GM12878 (cell line): ENCODE measurements at regions not wholly inside any gene's neighbourhood (a gene's known extent, or its start where the extent isn't known, plus 50 kb on each side); places are given as distances from the start of the nearest gene placed in this dataset.

ENCODE experiments used
- ATAC-seq: fragments of 200-7000 bp; cut with Tn5 transposase; 3 replicates; pipeline ENCODE4 v1.9.1; 2020; ENCODE audit warnings: mild to moderate bottlenecking, moderate library complexity
- BruUV-seq: library from RNA; stranded (reverse); fragments of 400-500 nt; replicated peaks from 2 replicates; lab custom pipeline; 2021; lab: Mats Ljungman, UMichigan
- CTCF ChIA-PET: fragments of 300-600 bp; sonication (Branson Sonifier 250); formaldehyde crosslinking; extraction: SDS; loops from one replicate; lab custom pipeline; 2021; ENCODE audit warnings: inconsistent platforms; lab: Yijun Ruan, JAX
- POLR2A ChIA-PET: fragments of 350-600 bp; formaldehyde crosslinking; extraction: SDS; loops from one replicate; lab custom pipeline; 2021; ENCODE audit warnings: inconsistent platforms; lab: Charles Lee
- RAD21 ChIA-PET: fragments of 300-600 bp; sonication (Branson Sonifier 250); formaldehyde crosslinking; loops from one replicate; lab custom pipeline; 2023; ENCODE audit warnings: antibody characterized with exemption; ENCODE audit not compliant: unreplicated experiment; lab: Charles Lee
- SMC1A ChIA-PET: fragments of 300-600 bp; sonication (Branson Sonifier 250); formaldehyde crosslinking; loops from one replicate; lab custom pipeline; 2023; ENCODE audit not compliant: unreplicated experiment, uncharacterized antibody; lab: Charles Lee
- DNase-seq: peaks from one replicate; pipeline ENCODE4 v3.0.0-alpha.2; 2011; ENCODE audit warnings: low read depth, low spot score
- FAIRE-seq: peaks from 3 replicates; lab custom pipeline; 2011; peaks lifted over from hg19 to GRCh38; lab: Jason Lieb, UNC
- H2AFZ ChIP-seq: 2 replicates; pipeline ENCODE4 v1.6.0; 2011; ENCODE audit warnings: low read depth, low read length, control low read depth; ENCODE audit not compliant: control insufficient read depth
- H3K27ac ChIP-seq: 2 replicates; pipeline ENCODE4 v1.5.1; 2011; ENCODE audit warnings: control low read depth; ENCODE audit not compliant: control insufficient read depth, insufficient read depth
- H3K27me3 ChIP-seq, 2 experiments: replicated peaks in 1 of 2; 2 replicates each; pipeline versions ENCODE4 v1.6.0 to v1.6.1; 2011; ENCODE audit warnings: low read length in 1 of 2; ENCODE audit not compliant: control insufficient read depth in 2 of 2, insufficient read depth in 2 of 2
- H3K36me3 ChIP-seq, 2 experiments: 2 replicates each; pipeline ENCODE4 v1.5.1; 2011; ENCODE audit warnings: low read length in 1 of 2; ENCODE audit not compliant: control insufficient read depth in 2 of 2, insufficient read depth in 2 of 2
- H3K4me1 ChIP-seq: 2 replicates; pipeline ENCODE4 v1.6.1; 2011; ENCODE audit warnings: mild to moderate bottlenecking, low read length, moderate library complexity, mixed read lengths; ENCODE audit not compliant: control insufficient read depth, insufficient read depth
- H3K4me2 ChIP-seq: 2 replicates; pipeline ENCODE4 v1.6.0; 2011; ENCODE audit warnings: control low read depth; ENCODE audit not compliant: control insufficient read depth, insufficient read depth
- H3K4me3 ChIP-seq: fragments of 200-600 bp; sonication (generic); 2 replicates; pipeline ENCODE4 v1.5.1; 2016
- H3K79me2 ChIP-seq: 2 replicates; pipeline ENCODE4 v1.6.0; 2011; ENCODE audit warnings: low read length; ENCODE audit not compliant: control insufficient read depth, insufficient read depth
- H3K9ac ChIP-seq: 2 replicates; pipeline ENCODE4 v1.8.0; 2011; ENCODE audit warnings: low read length, control low read depth, mixed read lengths; ENCODE audit not compliant: control insufficient read depth, insufficient read depth
- H3K9me3 ChIP-seq: replicated peaks from 3 replicates; pipeline ENCODE4 v1.5.1; 2011; ENCODE audit warnings: mild to moderate bottlenecking, low read length; ENCODE audit not compliant: control insufficient read depth, insufficient read depth
- H4K20me1 ChIP-seq: 2 replicates; pipeline ENCODE4 v1.6.0; 2011; ENCODE audit not compliant: control insufficient read depth, insufficient read depth
- BMI1 ChIP-seq: fragments of 450-650 bp; IDR thresholded peaks from 2 replicates; pipeline ENCODE4 v1.6.1; 2016; ENCODE audit warnings: mild to moderate bottlenecking, moderate library complexity, borderline replicate concordance
- CHD2 ChIP-seq: IDR thresholded peaks from 2 replicates; pipeline ENCODE4 v1.6.1; 2011; ENCODE audit warnings: low read depth, low read length, improper control_type of control experiment, borderline replicate concordance
- EED ChIP-seq: sonication (generic); IDR thresholded peaks from 2 replicates; pipeline ENCODE4 v1.6.1; 2016; ENCODE audit warnings: antibody characterized with exemption, low read depth
- IKZF2 ChIP-seq, 2 experiments: fragments of 450-650 bp; IDR thresholded peaks; 2 replicates each; pipeline ENCODE4 v1.6.1; 2017; ENCODE audit warnings: mild to moderate bottlenecking in 2 of 2, moderate library complexity in 2 of 2
- IRF4 ChIP-seq: IDR thresholded peaks from 2 replicates; pipeline ENCODE4 v1.6.1; 2011; ENCODE audit warnings: low read depth, low read length
- JUND ChIP-seq: IDR thresholded peaks from 2 replicates; pipeline ENCODE4 v1.6.1; 2012; ENCODE audit warnings: low read depth, mild to moderate bottlenecking, low read length, improper control_type of control experiment, moderate library complexity
- NFYA ChIP-seq: IDR thresholded peaks from 2 replicates; pipeline ENCODE4 v1.6.1; 2011; ENCODE audit warnings: low read depth, mild to moderate bottlenecking, low read length, improper control_type of control experiment, borderline replicate concordance
- NRF1 ChIP-seq: conservative IDR thresholded peaks from 2 replicates; pipeline ENCODE4 v1.6.1; 2011; ENCODE audit warnings: mild to moderate bottlenecking, low read depth, low read length, improper control_type of control experiment
- PAX5 ChIP-seq: IDR thresholded peaks from 2 replicates; pipeline ENCODE4 v1.6.1; 2011; ENCODE audit warnings: low read depth, low read length, borderline replicate concordance
- RUNX3 ChIP-seq: IDR thresholded peaks from 2 replicates; pipeline ENCODE4 v1.6.1; 2012; ENCODE audit warnings: low read length, inconsistent platforms
- SIX5 ChIP-seq: IDR thresholded peaks from 2 replicates; pipeline ENCODE4 v1.6.1; 2011; ENCODE audit warnings: mild to moderate bottlenecking, low read depth, low read length, moderate library complexity; ENCODE audit not compliant: severe bottlenecking
- SMARCA5 ChIP-seq: fragments of 450-650 bp; IDR thresholded peaks from 2 replicates; pipeline ENCODE4 v1.6.1; 2017; ENCODE audit warnings: mild to moderate bottlenecking
- SP1 ChIP-seq: IDR thresholded peaks from one replicate; pipeline ENCODE4 v1.6.1; 2011; ENCODE audit warnings: low read depth, low read length
- STAT1 ChIP-seq: fragments of 450-650 bp; conservative IDR thresholded peaks from 2 replicates; pipeline ENCODE4 v1.6.1; 2014; ENCODE audit warnings: antibody characterized with exemption, mild to moderate bottlenecking
- TAF1 ChIP-seq: IDR thresholded peaks from 2 replicates; pipeline ENCODE4 v1.6.1; 2011; ENCODE audit warnings: mild to moderate bottlenecking, low read depth, low read length, borderline replicate concordance
- WRNIP1 ChIP-seq: IDR thresholded peaks from 2 replicates; pipeline ENCODE4 v1.6.1; 2011; ENCODE audit warnings: low read depth, low read length, improper control_type of control experiment, borderline replicate concordance
- ZNF24 ChIP-seq: fragments of 450-650 bp; IDR thresholded peaks from 2 replicates; pipeline ENCODE4 v1.6.1; 2017; ENCODE audit warnings: antibody characterized with exemption, mild to moderate bottlenecking
- WGBS: methylation state at CpG from one replicate; pipeline ENCODE4 v1.1.6; 2016; ENCODE audit warnings: low lambda C conversion rate; ENCODE audit not compliant: insufficient replicate concordance, insufficient coverage; ENCODE audit errors: missing lambda C conversion rate; 5-methylcytosine and 5-hydroxymethylcytosine counted together
- in situ Hi-C: fragments of 300-500 bp; cut with MboI; formaldehyde crosslinking; loops from 9 replicates; pipeline ENCODE4 v1.14.3; 2018; ENCODE audit warnings: mixed read lengths
- intact Hi-C: fragments of 100-400 bp; cut with micrococcal nuclease; formaldehyde crosslinking; loops from one replicate; pipeline ENCODE4 v1.14.2; 2022; ENCODE audit not compliant: unreplicated experiment

GRCh38 chr2:8376603-8377410 is 305.0 kb upstream of the ID2 start:
- no peaks in the 10 kb centered on the region for H4K20me1 ChIP-seq
- TF ChIP-seq NRF1 (no peak), ZNF24 (no peak), PAX5 (no peak), WRNIP1 (no peak), BMI1 (no peak), NFYA (no peak), IRF4 (no peak), IKZF2 (IDR thresholded peaks at IDR 0.05) (no peak), TAF1 (no peak), JUND (no peak), SMARCA5 (no peak), SP1 (no peak), STAT1 (no peak), CHD2 (no peak), SIX5 (no peak), RUNX3 (peak; percentile 51; the same call in 1 of the 2 replicates), EED (0 out of 2 replicates have a peak, but pooled peaks have one; percentile 26)
- H3K27ac ChIP-seq, result no peak overlapping the region
- no peaks in the 10 kb centered on the region for H3K79me2 ChIP-seq
- no peaks in the 10 kb centered on the region for H3K27me3 ChIP-seq
- no peak for DNase-seq
- H3K4me3 ChIP-seq, result no peak overlapping the region
- H3K9me3 ChIP-seq, result peaks cover 5% of the 10 kb centered on the region; the same call in 2 of the 3 replicates
- ChIA-PET SMC1A (interaction anchor here (1.3 to 1.4 kb wide), 2 partner anchors 18 to 99 kb away, joined by 3 to 4 read pairs; no protein-coding TSS in a partner anchor), POLR2A (interaction anchor here (0.6 kb wide), 1 partner anchor 73 kb away, joined by 5 read pairs; no protein-coding TSS in a partner anchor), CTCF (no interaction called here), RAD21 (interaction anchor here (0.8 to 1.0 kb wide), 2 partner anchors 63 to 194 kb away, joined by 3 to 4 read pairs; no protein-coding TSS in a partner anchor)
- H2AFZ ChIP-seq, result no peak overlapping the region
- BruUV-seq, result no TSS peak
- FAIRE-seq, result no peak
- no peak overlapping the region for H3K4me2 ChIP-seq
- peaks cover 33% of the 10 kb centered on the region for H3K4me1 ChIP-seq
- H3K36me3 ChIP-seq, result no peaks in the 10 kb centered on the region
- 27% methylated on average over 11 of the region's 11 CpGs for WGBS
- intact Hi-C loops (loop anchor here (5.0 kb wide), 1 partner anchor 75 kb away; no protein-coding TSS in a partner anchor), in situ Hi-C loops (no loop called here)
- peak; percentile 28 for ATAC-seq
- H3K9ac ChIP-seq, result no peak overlapping the region
